ENCODE measurements at regions not wholly inside any gene's neighbourhood (a gene's known extent, or its start where the extent isn't known, plus 50 kb on each side); places are given as distances from the start of the nearest gene placed in this dataset.

DNA sequence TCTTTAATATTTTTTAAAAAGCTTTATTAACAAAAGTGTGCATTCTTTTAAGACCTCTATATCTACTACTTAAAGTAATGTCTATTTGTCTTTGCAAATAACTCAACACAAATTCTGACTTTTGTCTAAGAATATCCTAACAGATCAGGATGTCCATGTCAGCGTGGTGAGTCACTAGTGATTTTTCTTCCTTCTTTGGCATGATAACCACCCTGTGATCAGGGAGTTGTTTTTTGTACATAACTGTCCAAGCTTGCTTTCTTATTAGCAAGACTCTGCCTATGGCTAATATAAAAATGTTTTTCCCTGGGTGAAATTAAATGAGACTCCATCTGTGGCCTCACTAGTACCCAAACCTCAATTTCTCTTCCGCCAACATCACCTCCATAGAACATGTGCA, 688.9 kb upstream of the ADGRL2 start:
- ChIA-PET POLR2A (ENCODE audit: partially characterized antibody) (no interaction called here), CTCF (ENCODE audit: partially characterized antibody) (no interaction called here)
- H2AFZ ChIP-seq (ENCODE audit: low read length) = no peak overlapping the region
- WGBS, 2 experiments (ENCODE audit: extremely low coverage in 1 of 2, insufficient coverage in 1 of 2, insufficient read length in 1 of 2, insufficient replicate concordance in 2 of 2, low coverage in 1 of 2, low lambda C conversion rate in 2 of 2, missing lambda C conversion rate in 1 of 2) = 86% methylated on average over 2 of the region's 2 CpGs; no CpG with 5 or more reads in 1 of the 2 experiments
- H2BK12ac ChIP-seq (ENCODE audit: low read depth, low read length) = no peak overlapping the region
- H3K4me3 ChIP-seq (ENCODE audit: extremely low read depth in 1 of 4, insufficient read depth in 2 of 4, low read depth in 3 of 4, low read length in 4 of 4) = no peak overlapping the region
- no peak for DNase-seq (ENCODE audit: low read depth in 1 of 2, low spot score in 2 of 2)
- no peak overlapping the region for H3K4ac ChIP-seq (replicated peaks; ENCODE audit: insufficient read length, low read depth, low read length)
- H3K79me1 ChIP-seq (ENCODE audit: low read depth, low read length) = no peaks in the 10 kb centered on the region
- H3K23ac ChIP-seq (ENCODE audit: insufficient read length) = no peak overlapping the region
- no peaks in the 10 kb centered on the region for H3K23me2 ChIP-seq (ENCODE audit: low read depth, low read length)
- H2BK15ac ChIP-seq (ENCODE audit: low read length) = no peak overlapping the region
- H4K8ac ChIP-seq (ENCODE audit: extremely low read depth, insufficient read depth, low read length) = no peak overlapping the region
- H3K9me3 ChIP-seq (ENCODE audit: insufficient read depth in 2 of 2, low read depth in 1 of 2, low read length in 1 of 2) = no peaks in the 10 kb centered on the region
- no peak overlapping the region for H2AK5ac ChIP-seq (ENCODE audit: low read depth, low read length)
- H3K18ac ChIP-seq (ENCODE audit: extremely low read depth, low read length) = no peak overlapping the region
- H2BK20ac ChIP-seq (ENCODE audit: low read length) = no peak overlapping the region
- no peaks in the 10 kb centered on the region for H3K79me2 ChIP-seq (ENCODE audit: control insufficient read depth in 1 of 2, insufficient read depth in 2 of 2, low read length in 2 of 2)
- H3K4me1 ChIP-seq (replicated peaks in 1 of 4; ENCODE audit: control insufficient read depth in 3 of 4, insufficient read depth in 4 of 4, low read length in 3 of 4) = peaks cover 0 to 6% (median 0%) of the 10 kb centered on the region in 4 experiments; a peak in 2 of 7 replicates
- no peaks in the 10 kb centered on the region for H4K20me1 ChIP-seq (replicated peaks in 1 of 2; ENCODE audit: control insufficient read depth in 1 of 2, insufficient read depth in 2 of 2, low read length in 2 of 2)
- no peak overlapping the region for H4K91ac ChIP-seq (replicated peaks; ENCODE audit: insufficient read length, low read length)
- H3K56ac ChIP-seq (replicated peaks; ENCODE audit: insufficient read length, low read depth, low read length) = no peak overlapping the region
- no peak overlapping the region for H2BK5ac ChIP-seq (ENCODE audit: low read depth, low read length)
- no peaks in the 10 kb centered on the region for H3K36me3 ChIP-seq (ENCODE audit: control insufficient read depth in 2 of 4, insufficient read depth in 4 of 4, low read length in 3 of 4)
- no peak overlapping the region for H2BK120ac ChIP-seq (replicated peaks; ENCODE audit: low read depth, low read length)
- H3K4me2 ChIP-seq (ENCODE audit: insufficient read depth in 1 of 2, low read depth in 2 of 2, low read length in 2 of 2) = no peak overlapping the region
- no peaks in the 10 kb centered on the region for H3K27me3 ChIP-seq (replicated peaks in 1 of 4; ENCODE audit: control insufficient read depth in 3 of 4, extremely low read depth in 1 of 4, insufficient read depth in 3 of 4, low read length in 3 of 4)
- no peak for TF ChIP-seq SUZ12 (IDR thresholded peaks at IDR 0.05; ENCODE audit: low read length)
- FAIRE-seq = no peak
- H3K27ac ChIP-seq (ENCODE audit: low read depth, low read length) = no peak overlapping the region
- no peak overlapping the region for H3K9ac ChIP-seq (replicated peaks in 1 of 4; ENCODE audit: extremely low read depth in 1 of 4, low read depth in 3 of 4, low read length in 3 of 4)
- H4K5ac ChIP-seq (ENCODE audit: insufficient read length, low read depth, low read length) = no peak overlapping the region
- no peak overlapping the region for H3K14ac ChIP-seq (ENCODE audit: insufficient read length)

All from H1 (cell line).